T-helper 2 cell treated with Interferon-gamma antibody and Interleukin-4, amounts not matched to agents 5 μg/mL and 100 μg/mL, for 36 hours (primary cell): ENCODE measurements at regions not wholly inside any gene's neighbourhood (a gene's known extent, or its start where the extent isn't known, plus 50 kb on each side); places are given as distances from the start of the nearest gene placed in this dataset.
"Not testable (repeated sequence)": the region's sequence is repeated elsewhere in the genome, so short reads cannot be mapped to it uniquely, and the experiment has no call there.

Experiments
- DNase-seq: peaks from one replicate; pipeline ENCODE4 v3.0.0; 2021; ENCODE audit warnings: low spot score
- H3K27ac Mint-ChIP-seq: one replicate; pipeline ENCODE4 v1.8.0; 2021; ENCODE audit warnings: mild to moderate bottlenecking, mixed read lengths
- H3K27me3 Mint-ChIP-seq: one replicate; pipeline ENCODE4 v1.8.0; 2021; ENCODE audit warnings: low read depth, mixed read lengths
- H3K36me3 Mint-ChIP-seq: one replicate; pipeline ENCODE4 v1.8.0; 2021; ENCODE audit warnings: low read depth, mixed read lengths
- H3K4me1 Mint-ChIP-seq: one replicate; pipeline ENCODE4 v1.8.0; 2021; ENCODE audit warnings: low read depth, mixed read lengths
- H3K4me3 Mint-ChIP-seq: one replicate; pipeline ENCODE4 v1.8.0; 2022; ENCODE audit warnings: mild to moderate bottlenecking, moderate library complexity, mixed read lengths
- H3K9me3 Mint-ChIP-seq: one replicate; pipeline ENCODE4 v1.8.0; 2021; ENCODE audit warnings: mixed read lengths

DNA sequence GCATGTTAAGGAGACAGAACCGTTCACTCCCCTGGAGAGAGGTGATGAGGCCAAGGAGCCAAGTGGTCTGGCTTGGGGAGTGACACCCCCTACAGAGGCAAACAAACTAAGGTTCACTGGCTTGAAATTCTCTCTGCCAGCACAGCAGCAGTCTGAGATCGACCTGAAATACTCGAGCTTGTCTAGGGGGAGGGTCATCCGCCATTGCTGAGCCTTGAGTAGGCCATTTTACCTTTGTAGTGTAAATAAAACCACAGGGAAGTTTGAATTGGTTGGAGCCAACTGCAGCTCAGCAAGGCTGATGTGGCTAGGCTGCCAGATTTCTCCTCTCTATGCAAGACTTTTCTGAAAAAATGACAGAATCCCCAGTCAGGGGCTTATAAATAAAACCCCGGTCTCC is 52.9 kb downstream of the CDY2B start:
- not testable (repeated sequence) for H3K27me3 Mint-ChIP-seq, H3K9me3 Mint-ChIP-seq, H3K36me3 Mint-ChIP-seq, H3K27ac Mint-ChIP-seq, H3K4me1 Mint-ChIP-seq, DNase-seq, H3K4me3 Mint-ChIP-seq

DNA sequence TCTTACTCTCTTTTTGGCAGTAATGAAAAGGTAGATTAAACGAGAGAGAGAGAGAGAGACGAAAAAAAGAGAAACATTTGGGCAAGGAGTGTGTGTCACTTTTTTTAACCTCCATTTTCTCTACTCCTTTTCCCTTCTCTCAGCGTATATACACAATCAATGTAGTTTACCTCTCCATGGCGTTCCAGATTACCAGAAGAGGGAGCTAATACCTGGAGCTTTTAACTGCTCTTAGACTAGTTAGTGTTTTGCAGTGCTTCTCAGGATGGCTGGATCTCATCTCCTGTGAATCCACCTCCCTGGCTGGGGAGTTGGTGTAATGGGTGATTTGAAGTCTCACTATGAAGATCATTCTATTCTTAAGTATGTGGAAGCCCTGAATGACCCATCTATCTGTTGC is 60.3 kb downstream of the CDY2B start:
- not testable (repeated sequence) for H3K36me3 Mint-ChIP-seq, H3K27me3 Mint-ChIP-seq, H3K9me3 Mint-ChIP-seq, H3K27ac Mint-ChIP-seq, H3K4me1 Mint-ChIP-seq, H3K4me3 Mint-ChIP-seq, DNase-seq

DNA sequence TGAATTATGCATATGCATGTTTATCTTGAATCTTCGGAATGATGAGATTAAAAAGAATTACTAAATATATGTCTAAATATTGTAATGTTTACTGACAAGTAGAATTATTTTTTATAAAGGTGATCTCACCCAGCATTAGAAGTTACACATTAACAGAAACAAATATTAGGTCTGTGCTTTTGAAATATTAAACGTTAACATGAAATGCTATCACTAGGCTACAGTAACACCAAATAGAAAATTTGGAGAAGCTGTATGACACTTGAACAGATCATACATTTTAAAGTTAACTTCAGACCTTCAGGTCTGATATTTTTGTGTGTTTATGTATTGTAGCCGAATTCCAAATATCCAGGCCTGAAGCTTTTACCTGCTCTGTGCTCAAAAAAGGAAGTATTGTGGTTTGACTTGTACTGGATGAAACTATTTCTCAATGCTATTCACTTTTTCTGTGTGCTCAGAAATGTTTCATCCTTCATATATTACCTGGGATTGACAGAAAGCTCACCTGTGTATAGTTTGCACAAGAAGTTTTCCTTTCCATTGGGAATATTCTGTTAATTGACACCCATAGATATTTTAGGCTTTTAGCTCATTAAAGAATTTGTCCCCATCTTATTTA is 60.9 kb downstream of the CDY2B start:
- H3K36me3 Mint-ChIP-seq, H3K9me3 Mint-ChIP-seq, H3K4me1 Mint-ChIP-seq, H3K27ac Mint-ChIP-seq, H3K27me3 Mint-ChIP-seq, H3K4me3 Mint-ChIP-seq, DNase-seq: not testable (repeated sequence)

DNA sequence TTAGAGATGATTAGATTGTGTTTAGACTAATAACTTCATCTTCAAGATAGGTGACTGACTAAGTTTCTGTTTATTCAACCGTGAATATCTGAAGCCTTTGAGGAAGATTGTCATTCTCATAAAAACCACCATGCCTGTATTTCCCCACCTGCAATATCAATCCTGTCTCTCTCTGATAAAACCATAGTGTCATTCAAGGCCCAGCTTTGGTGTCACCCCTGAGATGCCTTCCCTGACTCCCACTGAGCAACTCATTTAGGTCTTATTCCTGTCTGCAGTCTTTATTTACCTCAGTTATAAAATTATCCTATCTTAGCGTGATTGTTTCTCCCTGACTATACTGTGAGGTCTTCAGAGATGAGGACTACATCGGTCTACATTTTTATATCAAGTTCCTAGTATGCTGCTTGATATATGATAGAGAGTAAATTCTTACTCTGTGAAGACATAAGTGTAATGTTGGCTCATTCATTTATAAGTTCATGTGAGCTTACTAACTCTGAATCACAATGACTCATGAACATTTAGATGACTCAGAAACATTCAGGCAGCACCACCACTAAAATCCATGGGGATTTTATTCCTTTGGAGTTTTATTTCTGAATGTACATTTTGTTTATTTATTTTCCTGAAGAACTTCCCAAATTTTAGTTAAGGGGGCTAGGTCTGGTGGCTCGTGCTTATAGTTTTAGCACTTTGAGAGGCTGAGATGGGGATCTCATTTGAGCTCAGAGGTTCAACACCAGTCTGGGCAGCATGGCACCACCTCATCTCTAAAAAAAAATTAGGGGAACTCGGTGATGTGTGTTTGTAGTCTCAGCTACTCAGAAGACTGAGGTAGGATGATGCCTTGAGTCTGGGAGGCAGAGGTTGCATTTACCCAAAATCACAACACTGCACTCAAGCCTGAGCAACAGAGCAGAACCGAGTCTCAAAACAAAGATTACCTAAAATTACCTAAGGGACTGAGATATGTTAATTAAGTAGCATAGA is 62.6 kb downstream of the CDY2B start:
- not testable (repeated sequence) for H3K27me3 Mint-ChIP-seq, H3K4me3 Mint-ChIP-seq

GRCh38 chrY:17812664-17813063 is 67.4 kb downstream of the CDY2B start:
- DNase-seq, H3K27me3 Mint-ChIP-seq, H3K27ac Mint-ChIP-seq, H3K4me1 Mint-ChIP-seq, H3K9me3 Mint-ChIP-seq, H3K4me3 Mint-ChIP-seq, H3K36me3 Mint-ChIP-seq: not testable (repeated sequence)

More for the DNA sequence above, 62.6 kb downstream of the CDY2B start:
- not testable (repeated sequence) for H3K27ac Mint-ChIP-seq, H3K36me3 Mint-ChIP-seq, H3K4me1 Mint-ChIP-seq, DNase-seq, H3K9me3 Mint-ChIP-seq

- not testable (repeated sequence) for H3K27ac Mint-ChIP-seq, DNase-seq, H3K9me3 Mint-ChIP-seq, H3K4me3 Mint-ChIP-seq, H3K27me3 Mint-ChIP-seq, H3K4me1 Mint-ChIP-seq, H3K36me3 Mint-ChIP-seq
Measured at GRCh38 chrY:17799915-17800314, 80.1 kb downstream of the CDY2B start.

- H3K4me1 Mint-ChIP-seq, H3K9me3 Mint-ChIP-seq, H3K36me3 Mint-ChIP-seq, H3K27ac Mint-ChIP-seq, H3K4me3 Mint-ChIP-seq, DNase-seq, H3K27me3 Mint-ChIP-seq: not testable (repeated sequence)
Measured at GRCh38 chrY:17787214-17787613, 92.8 kb downstream of the CDY2B start.

- not testable (repeated sequence) for DNase-seq, H3K27ac Mint-ChIP-seq, H3K36me3 Mint-ChIP-seq, H3K27me3 Mint-ChIP-seq, H3K9me3 Mint-ChIP-seq, H3K4me3 Mint-ChIP-seq, H3K4me1 Mint-ChIP-seq
Measured at GRCh38 chrY:17766000-17766699, 113.9 kb downstream of the CDY2B start.

DNA sequence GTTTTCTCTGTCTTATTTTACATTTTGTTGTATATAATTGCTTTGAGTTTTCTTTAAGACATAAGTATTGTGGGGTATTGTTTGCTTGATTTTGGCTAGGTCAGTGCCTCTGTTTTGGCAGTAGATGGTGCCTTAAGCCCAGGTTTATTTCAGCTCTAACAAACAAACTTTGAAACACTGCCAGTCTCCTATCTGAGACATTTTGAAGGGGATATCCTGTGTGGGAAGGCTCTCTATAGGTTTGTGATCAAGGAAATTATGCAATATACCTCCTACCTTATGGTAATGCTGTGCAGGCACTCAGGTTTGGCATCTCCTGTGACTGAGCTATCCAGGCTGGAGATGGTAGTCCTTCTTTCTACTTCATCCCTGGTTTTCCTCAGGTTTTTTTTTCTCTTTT is 120.8 kb downstream of the CDY2B start:
- H3K4me3 Mint-ChIP-seq, H3K36me3 Mint-ChIP-seq, H3K9me3 Mint-ChIP-seq, H3K27me3 Mint-ChIP-seq, H3K4me1 Mint-ChIP-seq, H3K27ac Mint-ChIP-seq, DNase-seq: not testable (repeated sequence)

- not testable (repeated sequence) for H3K27ac Mint-ChIP-seq, H3K4me1 Mint-ChIP-seq, H3K9me3 Mint-ChIP-seq, H3K27me3 Mint-ChIP-seq, DNase-seq, H3K36me3 Mint-ChIP-seq, H3K4me3 Mint-ChIP-seq
Measured at GRCh38 chrY:17752887-17753497, 127.0 kb downstream of the CDY2B start.

GRCh38 chrY:17739852-17740251 is 140.2 kb downstream of the CDY2B start:
- not testable (repeated sequence) for H3K27ac Mint-ChIP-seq, DNase-seq, H3K27me3 Mint-ChIP-seq, H3K9me3 Mint-ChIP-seq, H3K4me3 Mint-ChIP-seq, H3K4me1 Mint-ChIP-seq, H3K36me3 Mint-ChIP-seq

DNA sequence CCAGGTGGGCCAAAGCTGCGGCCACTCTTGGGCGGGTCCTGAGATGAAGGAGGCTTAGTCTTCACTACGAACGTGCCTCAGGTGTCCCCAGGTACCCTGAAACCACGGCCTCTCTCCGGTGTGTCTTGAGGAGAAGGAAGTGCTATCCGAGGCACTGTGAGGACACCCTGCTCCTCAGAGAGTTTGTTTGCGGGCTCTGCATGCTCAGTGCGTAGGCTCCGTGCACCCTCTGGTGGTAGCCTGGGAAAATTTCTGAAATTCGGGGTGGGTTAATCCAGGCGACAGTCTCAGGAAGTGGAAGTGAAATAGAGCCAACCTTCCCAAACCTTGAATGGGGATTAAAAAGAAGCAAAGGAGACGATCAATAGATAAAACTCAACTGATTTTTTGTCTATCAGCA is 150.5 kb downstream of the CDY2B start:
- not testable (repeated sequence) for H3K27me3 Mint-ChIP-seq, H3K36me3 Mint-ChIP-seq, H3K9me3 Mint-ChIP-seq, H3K27ac Mint-ChIP-seq, H3K4me3 Mint-ChIP-seq, H3K4me1 Mint-ChIP-seq, DNase-seq

GRCh38 chrY:17716329-17717043 is 163.5 kb downstream of the CDY2B start:
- H3K4me1 Mint-ChIP-seq, H3K36me3 Mint-ChIP-seq, DNase-seq, H3K27me3 Mint-ChIP-seq, H3K4me3 Mint-ChIP-seq, H3K27ac Mint-ChIP-seq, H3K9me3 Mint-ChIP-seq: not testable (repeated sequence)
